ENCODE measurements at regions not wholly inside any gene's neighbourhood (a gene's known extent, or its start where the extent isn't known, plus 50 kb on each side); places are given as distances from the start of the nearest gene placed in this dataset.
A peak's percentile ranks its signal among the peaks of the same experiment; 100 is the strongest.

DNA sequence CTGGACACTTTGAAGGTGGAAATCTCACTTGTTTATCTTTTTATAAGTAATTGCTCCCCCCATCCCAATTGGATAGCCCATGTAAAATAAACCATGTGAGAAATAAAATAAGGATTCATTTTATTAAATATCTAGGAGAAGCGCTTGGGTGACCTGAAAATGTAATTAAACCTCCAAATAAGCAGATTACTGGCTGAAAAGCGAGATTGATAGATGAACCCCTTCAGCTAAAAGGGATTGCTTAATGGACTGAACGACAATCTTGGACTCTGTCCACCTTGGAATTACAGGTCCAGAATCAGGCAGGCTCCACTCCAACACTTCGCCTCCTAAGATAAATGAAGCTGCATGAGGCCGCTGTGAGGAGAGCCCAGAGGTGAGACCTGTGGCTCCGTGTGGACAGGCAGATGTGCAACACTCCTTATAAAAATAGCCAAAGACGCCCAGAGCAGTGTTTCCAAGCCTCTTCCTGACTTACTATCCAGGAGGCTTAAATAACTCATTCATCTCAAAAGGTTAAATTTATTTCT, 441.5 kb downstream of the MTX2 start:
- no peak for TF ChIP-seq CTCF (IDR thresholded peaks at IDR 0.05; ENCODE audit: low read depth, low read length)
- peak; percentile 58 for DNase-seq
- no peak overlapping the region for H3K27ac ChIP-seq
- H3K36me3 ChIP-seq = no peaks in the 10 kb centered on the region
- no peak overlapping the region for H3K4me3 ChIP-seq (ENCODE audit: low read depth, low read length)
- H3K9me3 ChIP-seq (ENCODE audit: severe bottlenecking) = peaks cover 2% of the 10 kb centered on the region
- no peaks in the 10 kb centered on the region for H3K27me3 ChIP-seq (ENCODE audit: insufficient read depth, low read depth, severe bottlenecking)

DNA sequence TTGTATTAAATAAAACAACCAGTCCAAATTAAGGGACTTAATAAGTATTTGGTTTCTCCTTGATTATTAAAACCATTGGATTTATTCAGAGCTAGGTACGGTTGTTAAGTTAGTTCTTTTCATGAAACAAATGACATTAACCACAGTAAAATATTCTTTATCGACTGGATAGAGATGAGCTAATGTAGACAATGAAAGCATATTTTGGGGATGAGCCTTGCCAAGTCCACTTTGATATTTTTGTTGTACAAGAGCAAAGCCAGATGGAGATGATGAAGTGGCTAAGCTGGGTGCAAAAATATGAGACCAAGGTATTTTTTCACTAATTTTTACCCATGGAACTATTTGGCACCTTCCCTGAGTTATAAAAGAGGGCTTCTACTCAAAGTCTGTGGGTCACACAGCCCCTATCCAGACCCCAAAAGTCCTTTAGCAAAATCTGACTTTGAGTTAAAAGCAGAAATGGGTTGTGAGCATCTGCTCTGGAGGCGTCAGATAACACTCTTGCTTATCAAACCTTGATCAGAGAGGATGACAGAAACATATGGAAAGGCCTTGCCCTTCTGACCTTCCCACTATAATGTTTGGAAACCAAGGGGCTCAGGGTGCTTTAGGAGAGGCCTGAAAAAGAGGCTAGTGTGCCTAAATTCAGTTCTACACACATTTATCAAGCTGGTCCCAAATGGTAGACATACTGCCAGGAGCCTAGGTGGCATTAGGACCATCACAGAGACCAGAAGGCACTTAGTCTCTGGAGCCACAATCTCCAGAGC, 456.8 kb downstream of the MTX2 start:
- no peaks in the 10 kb centered on the region for H3K9me3 ChIP-seq (ENCODE audit: severe bottlenecking)
- no peak for TF ChIP-seq CTCF (IDR thresholded peaks at IDR 0.05; ENCODE audit: low read depth, low read length)
- H3K36me3 ChIP-seq = no peaks in the 10 kb centered on the region
- H3K4me3 ChIP-seq (ENCODE audit: low read depth, low read length) = no peak overlapping the region
- no peak overlapping the region for H3K27ac ChIP-seq
- no peak for DNase-seq
- H3K27me3 ChIP-seq (ENCODE audit: insufficient read depth, low read depth, severe bottlenecking) = no peaks in the 10 kb centered on the region

GRCh38 chr2:176727696-176728095, 458.5 kb downstream of the MTX2 start:
- no peaks in the 10 kb centered on the region for H3K27me3 ChIP-seq (ENCODE audit: insufficient read depth, low read depth, severe bottlenecking)
- H3K27ac ChIP-seq = no peak overlapping the region
- no peak for DNase-seq
- no peak for TF ChIP-seq CTCF (IDR thresholded peaks at IDR 0.05; ENCODE audit: low read depth, low read length)
- no peaks in the 10 kb centered on the region for H3K9me3 ChIP-seq (ENCODE audit: severe bottlenecking)
- H3K4me3 ChIP-seq (ENCODE audit: low read depth, low read length) = no peak overlapping the region
- H3K36me3 ChIP-seq = no peaks in the 10 kb centered on the region

DNA sequence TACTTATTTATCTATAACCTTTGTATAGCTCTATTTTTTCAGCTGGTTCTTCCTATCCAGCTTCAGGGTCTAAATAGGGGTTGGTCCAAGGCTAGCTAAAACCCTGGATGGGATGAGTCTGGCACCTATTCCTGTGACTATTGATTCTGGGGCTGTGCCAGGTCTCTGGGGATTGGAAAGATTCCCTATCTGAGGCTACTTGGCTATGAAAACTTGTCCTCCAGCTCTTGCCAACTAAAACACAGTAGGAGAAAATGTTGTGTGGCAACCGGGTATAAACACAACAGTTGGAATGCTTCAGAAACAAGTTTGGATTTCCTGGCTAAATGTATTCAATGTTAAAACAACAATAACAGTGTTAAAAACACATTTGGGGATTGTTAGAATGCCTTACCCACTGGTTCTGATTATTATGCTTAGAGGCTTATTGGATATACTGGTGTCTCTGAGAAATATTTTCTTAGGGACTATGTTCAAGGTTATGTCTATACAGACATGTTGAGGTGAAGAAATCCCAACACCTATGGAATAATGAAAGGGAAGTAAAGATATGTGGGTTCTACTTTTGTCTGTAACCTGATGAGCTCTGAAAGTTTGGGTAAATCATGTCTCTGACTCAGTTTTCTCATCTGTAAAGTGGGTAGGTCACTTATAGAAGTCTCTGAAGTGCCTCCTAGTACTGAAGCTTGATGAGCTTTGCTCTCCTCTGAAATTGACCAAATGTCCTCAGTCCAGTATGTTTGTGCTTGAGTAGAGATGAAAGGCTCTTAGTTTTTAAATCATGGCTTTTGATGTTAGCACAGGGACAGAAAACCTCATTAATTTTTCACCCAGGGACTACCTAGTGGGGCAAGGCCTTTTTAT, 460.7 kb downstream of the MTX2 start:
- H3K27me3 ChIP-seq (ENCODE audit: insufficient read depth, low read depth, severe bottlenecking) = no peaks in the 10 kb centered on the region
- H3K36me3 ChIP-seq = no peaks in the 10 kb centered on the region
- no peak overlapping the region for H3K27ac ChIP-seq
- DNase-seq = no peak
- H3K4me3 ChIP-seq (ENCODE audit: low read depth, low read length) = no peak overlapping the region
- TF ChIP-seq CTCF (IDR thresholded peaks at IDR 0.05; ENCODE audit: low read depth, low read length) = no peak
- H3K9me3 ChIP-seq (ENCODE audit: severe bottlenecking) = no peaks in the 10 kb centered on the region

DNA sequence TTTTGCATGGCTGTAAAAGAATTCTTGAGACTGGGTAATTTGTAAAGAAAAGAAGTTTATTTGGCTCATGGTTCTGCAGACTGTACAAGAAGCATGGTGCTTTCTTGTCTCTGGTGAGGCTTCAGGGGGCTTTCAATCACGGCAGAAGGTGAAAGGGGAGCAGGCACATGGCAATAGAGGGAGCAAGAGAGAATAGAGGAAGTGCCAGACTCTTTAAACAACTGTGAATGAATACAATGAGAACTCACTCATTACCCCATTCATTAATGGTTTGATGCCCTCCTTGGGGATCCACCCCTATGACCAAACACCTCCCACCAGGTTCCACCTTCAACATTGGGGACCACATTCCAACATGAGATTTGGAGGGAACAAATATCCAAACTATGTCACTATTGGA, 463.5 kb downstream of the MTX2 start:
- Histone ChIP-seq H3K27me3 (ENCODE audit: insufficient read depth, low read depth, severe bottlenecking) (no peaks in the 10 kb centered on the region), H3K27ac (no peak overlapping the region), H3K36me3 (no peaks in the 10 kb centered on the region), H3K4me3 (ENCODE audit: low read depth, low read length) (no peak overlapping the region), H3K9me3 (ENCODE audit: severe bottlenecking) (no peaks in the 10 kb centered on the region)
- TF ChIP-seq CTCF (IDR thresholded peaks at IDR 0.05; ENCODE audit: low read depth, low read length) = no peak
- DNase-seq = no peak

All from WERI-Rb-1 (cell line).